Suprapubic skin (tissue), 4 donors: ENCODE measurements at regions not wholly inside any gene's neighbourhood (a gene's known extent, or its start where the extent isn't known, plus 50 kb on each side); places are given as distances from the start of the nearest gene placed in this dataset.
A peak's percentile ranks its signal among the peaks of the same experiment; 100 is the strongest.

ENCODE experiments used
- DNase-seq, 2 donors: peaks; one replicate each; pipeline ENCODE4 v3.0.0-alpha.2; 2019; ENCODE audit warnings: low spot score in 2 of 2
- H3K27ac ChIP-seq: fragments of 200-600 bp; sonication (generic); one replicate; pipeline ENCODE4 v1.5.1; 2019
- H3K27me3 ChIP-seq: fragments of 200-600 bp; sonication (generic); one replicate; pipeline ENCODE4 v1.5.1; 2019
- H3K36me3 ChIP-seq: fragments of 200-600 bp; sonication (generic); one replicate; pipeline ENCODE4 v1.5.1; 2019
- H3K4me1 ChIP-seq: fragments of 200-600 bp; sonication (generic); one replicate; pipeline ENCODE4 v1.5.1; 2019
- H3K4me3 ChIP-seq: fragments of 200-600 bp; sonication (generic); one replicate; pipeline ENCODE4 v1.5.1; 2019; ENCODE audit warnings: mild to moderate bottlenecking
- H3K9me3 ChIP-seq: fragments of 200-600 bp; sonication (generic); one replicate; pipeline ENCODE4 v1.5.1; 2019
- CTCF ChIP-seq, 2 donors: fragments of 200-600 bp in 1 of 2; fragments of 450-650 bp in 1 of 2; sonication (generic) in 1 of 2; IDR thresholded peaks; one replicate each; pipeline ENCODE4 v1.5.1; 2016 to 2019; ENCODE audit warnings: antibody characterized with exemption in 2 of 2, mild to moderate bottlenecking in 1 of 2, moderate library complexity in 1 of 2
- EP300 ChIP-seq: sonication (generic); formaldehyde crosslinking; IDR thresholded peaks from one replicate; pipeline ENCODE4 v1.6.1; 2017; ENCODE audit warnings: antibody characterized with exemption
- POLR2A ChIP-seq, 2 donors: fragments of 450-650 bp; IDR thresholded peaks; one replicate each; pipeline ENCODE4 v1.6.1; 2017; ENCODE audit warnings: antibody characterized with exemption in 2 of 2, mild to moderate bottlenecking in 2 of 2, moderate library complexity in 2 of 2
- POLR2AphosphoS5 ChIP-seq, 3 donors: sonication (generic); formaldehyde crosslinking; IDR thresholded peaks; one replicate each; pipeline ENCODE4 v1.6.1; 2017; ENCODE audit warnings: antibody characterized with exemption in 3 of 3
- WGBS: methylation state at CpG from one replicate; pipeline ENCODE4 v1.1.5; 2018; 5-methylcytosine and 5-hydroxymethylcytosine counted together

GRCh38 chr4:152259866-152260265 lies 276.0 kb downstream of the FBXW7 start:
- no peak for TF ChIP-seq CTCF (IDR thresholded peaks at IDR 0.05)
- WGBS = 31% methylated on average over 1 of the region's 1 CpG
- H3K4me3 ChIP-seq = no peak overlapping the region
- no peak for DNase-seq
- peaks cover 25% of the 10 kb centered on the region for H3K4me1 ChIP-seq
- no peaks in the 10 kb centered on the region for H3K9me3 ChIP-seq
- H3K27me3 ChIP-seq = no peaks in the 10 kb centered on the region
- peak overlapping the region; percentile 76 for H3K27ac ChIP-seq
- no peaks in the 10 kb centered on the region for H3K36me3 ChIP-seq

- no peaks in the 10 kb centered on the region for H3K36me3 ChIP-seq
- H3K4me1 ChIP-seq = peaks cover 21% of the 10 kb centered on the region
- TF ChIP-seq POLR2AphosphoS5 (IDR thresholded peaks at IDR 0.05) = no peak
- no peak for TF ChIP-seq EP300
- no peak for TF ChIP-seq CTCF (IDR thresholded peaks at IDR 0.05)
- TF ChIP-seq POLR2A (IDR thresholded peaks at IDR 0.05) = no peak
- WGBS = 38% methylated on average over 8 of the region's 8 CpGs
- peak overlapping the region; percentile 76 for H3K27ac ChIP-seq
- no peaks in the 10 kb centered on the region for H3K27me3 ChIP-seq
- H3K4me3 ChIP-seq = no peak overlapping the region
- no peak for DNase-seq
- no peaks in the 10 kb centered on the region for H3K9me3 ChIP-seq
These were observed 276.8 kb downstream of the FBXW7 start for GRCh38 chr4:152258804-152259708.

- no peak for TF ChIP-seq CTCF (IDR thresholded peaks at IDR 0.05)
- no peak for TF ChIP-seq POLR2AphosphoS5 (IDR thresholded peaks at IDR 0.05)
- no peak for TF ChIP-seq EP300
- no peak for TF ChIP-seq POLR2A (IDR thresholded peaks at IDR 0.05)
- no peaks in the 10 kb centered on the region for H3K36me3 ChIP-seq
- H3K9me3 ChIP-seq = no peaks in the 10 kb centered on the region
- peak overlapping the region; percentile 76 for H3K27ac ChIP-seq
- no peak for DNase-seq
- H3K4me3 ChIP-seq = no peak overlapping the region
- no peaks in the 10 kb centered on the region for H3K27me3 ChIP-seq
- 63% methylated on average over 5 of the region's 5 CpGs for WGBS
- peaks cover 21% of the 10 kb centered on the region for H3K4me1 ChIP-seq
These were observed 277.5 kb downstream of the FBXW7 start for GRCh38 chr4:152258391-152258790.

GRCh38 chr4:152257601-152258066 lies 278.3 kb downstream of the FBXW7 start:
- no peak for DNase-seq
- Histone ChIP-seq H3K4me3 (no peak overlapping the region), H3K27me3 (no peaks in the 10 kb centered on the region), H3K36me3 (no peaks in the 10 kb centered on the region), H3K27ac (no peak overlapping the region), H3K4me1 (peaks cover 21% of the 10 kb centered on the region), H3K9me3 (no peaks in the 10 kb centered on the region)
- TF ChIP-seq EP300 (no peak), POLR2A (IDR thresholded peaks at IDR 0.05) (no peak), CTCF (IDR thresholded peaks at IDR 0.05) (no peak), POLR2AphosphoS5 (IDR thresholded peaks at IDR 0.05) (no peak)
- 67% methylated on average over 5 of the region's 5 CpGs for WGBS

- no peak for DNase-seq
- H3K27me3 ChIP-seq = no peaks in the 10 kb centered on the region
- H3K36me3 ChIP-seq = no peaks in the 10 kb centered on the region
- no peak overlapping the region for H3K27ac ChIP-seq
- no peak for TF ChIP-seq POLR2AphosphoS5 (IDR thresholded peaks at IDR 0.05)
- no peak for TF ChIP-seq POLR2A (IDR thresholded peaks at IDR 0.05)
- no peak for TF ChIP-seq EP300
- no peak for TF ChIP-seq CTCF (IDR thresholded peaks at IDR 0.05)
- 90% methylated on average over 3 of the region's 3 CpGs for WGBS
- H3K4me3 ChIP-seq = no peak overlapping the region
- H3K9me3 ChIP-seq = no peaks in the 10 kb centered on the region
- peaks cover 21% of the 10 kb centered on the region for H3K4me1 ChIP-seq
These were observed 278.9 kb downstream of the FBXW7 start for GRCh38 chr4:152256996-152257395.
